22Rv1 (cell line): ENCODE measurements at regions not wholly inside any gene's neighbourhood (a gene's known extent, or its start where the extent isn't known, plus 50 kb on each side); places are given as distances from the start of the nearest gene placed in this dataset.

Experiments
- CTCF ChIP-seq: fragments of 450-650 bp; IDR thresholded peaks from 2 replicates; pipeline ENCODE4 v1.5.1; 2017; ENCODE audit warnings: mild to moderate bottlenecking
- ZFX ChIP-seq: fragments of 450-650 bp; IDR thresholded peaks from 2 replicates; pipeline ENCODE4 v1.6.1; 2017; ENCODE audit warnings: antibody characterized with exemption, borderline replicate concordance

- TF ChIP-seq CTCF (no peak), ZFX (no peak)
Measured at GRCh38 chr11:129247135-129247534, 55.0 kb upstream of the ARHGAP32 start.
